DND-41 (cell line): ENCODE measurements at regions not wholly inside any gene's neighbourhood (a gene's known extent, or its start where the extent isn't known, plus 50 kb on each side); places are given as distances from the start of the nearest gene placed in this dataset.
"Not testable (repeated sequence)": the region's sequence is repeated elsewhere in the genome, so short reads cannot be mapped to it uniquely, and the experiment has no call there.

ENCODE experiments used
- ATAC-seq: fragments of 200-7000 bp; cut with Tn5 transposase; 3 replicates; pipeline ENCODE4 v1.9.1; 2021; ENCODE audit warnings: low read depth; ENCODE audit not compliant: insufficient read depth
- DNase-seq: peaks from one replicate; pipeline ENCODE4 v3.0.0-alpha.2; 2020
- H2AFZ ChIP-seq: 2 replicates; pipeline ENCODE4 v1.6.0; 2012; ENCODE audit warnings: low read depth, low read length
- H3K27ac ChIP-seq: 2 replicates; pipeline ENCODE4 v1.5.1; 2012; ENCODE audit warnings: low read length, inconsistent platforms
- H3K27me3 ChIP-seq: fragments of 200-600 bp; sonication (generic); 2 replicates; pipeline ENCODE4 v1.6.0; 2012; ENCODE audit warnings: low read length, mild to moderate bottlenecking, inconsistent platforms; ENCODE audit not compliant: insufficient read depth, poor library complexity
- H3K36me3 ChIP-seq: 2 replicates; pipeline ENCODE4 v1.5.1; 2012; ENCODE audit warnings: low read length, inconsistent platforms; ENCODE audit not compliant: insufficient read depth
- H3K4me1 ChIP-seq: 2 replicates; pipeline ENCODE4 v1.5.1; 2012; ENCODE audit warnings: mild to moderate bottlenecking, low read length; ENCODE audit not compliant: insufficient read depth
- H3K4me2 ChIP-seq: 2 replicates; pipeline ENCODE4 v1.6.0; 2012; ENCODE audit warnings: mild to moderate bottlenecking, moderate library complexity, low read length, inconsistent platforms; ENCODE audit not compliant: insufficient read depth
- H3K4me3 ChIP-seq, 2 experiments: fragments of 200-600 bp in 1 of 2; shearing (Covaris generic) in 1 of 2; 2 replicates each; pipeline ENCODE4 v1.5.1; 2012 to 2016; ENCODE audit warnings: inconsistent platforms in 2 of 2, low read length in 2 of 2, mild to moderate bottlenecking in 2 of 2, low read depth in 1 of 2, moderate library complexity in 1 of 2
- H3K79me2 ChIP-seq: 2 replicates; pipeline ENCODE4 v1.6.0; 2012; ENCODE audit warnings: low read length, inconsistent platforms; ENCODE audit not compliant: insufficient read depth
- H3K9ac ChIP-seq: 2 replicates; pipeline ENCODE4 v1.6.0; 2012; ENCODE audit warnings: low read depth, mild to moderate bottlenecking, inconsistent platforms, low read length, moderate library complexity
- H3K9me3 ChIP-seq: 2 replicates; pipeline ENCODE4 v1.5.1; 2012; ENCODE audit warnings: low read length, moderate library complexity, mild to moderate bottlenecking, inconsistent platforms; ENCODE audit not compliant: insufficient read depth, severe bottlenecking
- H4K20me1 ChIP-seq: 2 replicates; pipeline ENCODE4 v1.6.0; 2012; ENCODE audit warnings: low read length; ENCODE audit not compliant: insufficient read depth
- EZH2 ChIP-seq: IDR thresholded peaks from 3 replicates; pipeline ENCODE4 v1.6.1; 2012; ENCODE audit warnings: borderline replicate concordance, low read depth, mild to moderate bottlenecking, moderate library complexity, low read length, inconsistent platforms; ENCODE audit not compliant: severe bottlenecking
- TF ChIP-seq, protein P1 (sequence below): IDR thresholded peaks from 2 replicates; pipeline ENCODE4 v1.5.1; 2012; ENCODE audit warnings: borderline replicate concordance, low read length, moderate library complexity, mild to moderate bottlenecking; ENCODE audit not compliant: poor library complexity, severe bottlenecking; ENCODE audit errors: extremely low read depth

- no peak for ATAC-seq
- Histone ChIP-seq H4K20me1 (no peaks in the 10 kb centered on the region), H3K79me2 (no peaks in the 10 kb centered on the region), H2AFZ (no peak overlapping the region), H3K27ac (no peak overlapping the region), H3K9ac (no peak overlapping the region), H3K9me3 (no peaks in the 10 kb centered on the region), H3K36me3 (no peaks in the 10 kb centered on the region), H3K4me1 (no peaks in the 10 kb centered on the region), H3K27me3 (peaks cover 6% of the 10 kb centered on the region), H3K4me3 (no peak overlapping the region), H3K4me2 (no peak overlapping the region)
- DNase-seq = no peak
- TF ChIP-seq EZH2 = no peak
- TF ChIP-seq, protein P1, sequence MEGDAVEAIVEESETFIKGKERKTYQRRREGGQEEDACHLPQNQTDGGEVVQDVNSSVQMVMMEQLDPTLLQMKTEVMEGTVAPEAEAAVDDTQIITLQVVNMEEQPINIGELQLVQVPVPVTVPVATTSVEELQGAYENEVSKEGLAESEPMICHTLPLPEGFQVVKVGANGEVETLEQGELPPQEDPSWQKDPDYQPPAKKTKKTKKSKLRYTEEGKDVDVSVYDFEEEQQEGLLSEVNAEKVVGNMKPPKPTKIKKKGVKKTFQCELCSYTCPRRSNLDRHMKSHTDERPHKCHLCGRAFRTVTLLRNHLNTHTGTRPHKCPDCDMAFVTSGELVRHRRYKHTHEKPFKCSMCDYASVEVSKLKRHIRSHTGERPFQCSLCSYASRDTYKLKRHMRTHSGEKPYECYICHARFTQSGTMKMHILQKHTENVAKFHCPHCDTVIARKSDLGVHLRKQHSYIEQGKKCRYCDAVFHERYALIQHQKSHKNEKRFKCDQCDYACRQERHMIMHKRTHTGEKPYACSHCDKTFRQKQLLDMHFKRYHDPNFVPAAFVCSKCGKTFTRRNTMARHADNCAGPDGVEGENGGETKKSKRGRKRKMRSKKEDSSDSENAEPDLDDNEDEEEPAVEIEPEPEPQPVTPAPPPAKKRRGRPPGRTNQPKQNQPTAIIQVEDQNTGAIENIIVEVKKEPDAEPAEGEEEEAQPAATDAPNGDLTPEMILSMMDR = no peak
Observed at GRCh38 chr18:3348176-3348575, 86.2 kb downstream of the MYL12B start.

DNA sequence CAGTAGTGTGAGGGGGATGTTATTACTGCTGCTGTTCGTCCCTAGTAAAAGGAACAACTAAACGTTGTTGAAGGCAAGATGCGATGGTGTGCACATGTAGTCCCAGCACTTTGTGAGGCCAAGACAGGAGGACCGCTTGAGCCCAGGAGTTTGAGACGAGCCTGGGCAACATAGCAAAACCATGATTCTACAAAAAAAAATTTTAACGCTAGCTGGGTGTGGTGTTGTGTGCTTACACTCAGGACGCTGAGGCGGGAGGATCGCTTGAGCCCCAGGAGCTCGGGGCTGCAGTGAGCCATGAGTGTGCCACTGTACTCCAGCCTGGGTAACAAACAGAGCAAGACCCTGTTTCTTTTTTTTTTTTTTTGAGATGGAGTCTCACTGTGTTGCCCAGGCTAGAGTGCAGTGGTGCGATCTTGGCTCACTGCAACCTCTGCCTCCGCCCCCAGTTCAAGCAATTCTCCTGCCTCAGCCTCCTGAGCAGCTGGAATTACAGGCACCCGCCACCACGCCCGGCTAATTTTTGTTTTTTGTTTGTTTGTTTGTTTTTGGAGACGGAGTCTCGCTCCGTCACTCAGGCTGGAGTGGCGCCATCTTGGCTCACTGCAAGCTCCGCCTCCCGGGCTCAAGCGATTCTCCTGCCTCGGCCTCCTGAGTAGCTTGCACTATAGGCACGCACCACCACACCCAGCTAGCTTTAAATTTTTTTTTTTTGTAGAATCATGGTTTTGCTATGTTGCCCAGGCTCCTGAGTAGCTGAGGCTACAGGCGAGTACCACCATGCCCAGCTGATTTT is 87.3 kb downstream of the MYL12B start:
- H3K9ac ChIP-seq, H3K79me2 ChIP-seq, H3K9me3 ChIP-seq, H2AFZ ChIP-seq, ATAC-seq, H3K27ac ChIP-seq, H3K4me2 ChIP-seq, H3K36me3 ChIP-seq, DNase-seq, H3K4me1 ChIP-seq, H3K4me3 ChIP-seq, H3K27me3 ChIP-seq, H4K20me1 ChIP-seq: not testable (repeated sequence)

GRCh38 chr18:3350021-3350420 is 88.1 kb downstream of the MYL12B start:
- Histone ChIP-seq H3K27me3 (peaks cover 6% of the 10 kb centered on the region), H3K79me2 (no peaks in the 10 kb centered on the region), H3K27ac (no peak overlapping the region), H3K4me3 (no peak overlapping the region), H2AFZ (no peak overlapping the region), H3K4me2 (no peak overlapping the region), H3K9me3 (no peaks in the 10 kb centered on the region), H4K20me1 (no peaks in the 10 kb centered on the region), H3K36me3 (no peaks in the 10 kb centered on the region), H3K9ac (no peak overlapping the region), H3K4me1 (no peaks in the 10 kb centered on the region)
- no peak for TF ChIP-seq EZH2
- TF ChIP-seq, protein P1 = no peak
- ATAC-seq (no peak), DNase-seq (no peak)

DNA sequence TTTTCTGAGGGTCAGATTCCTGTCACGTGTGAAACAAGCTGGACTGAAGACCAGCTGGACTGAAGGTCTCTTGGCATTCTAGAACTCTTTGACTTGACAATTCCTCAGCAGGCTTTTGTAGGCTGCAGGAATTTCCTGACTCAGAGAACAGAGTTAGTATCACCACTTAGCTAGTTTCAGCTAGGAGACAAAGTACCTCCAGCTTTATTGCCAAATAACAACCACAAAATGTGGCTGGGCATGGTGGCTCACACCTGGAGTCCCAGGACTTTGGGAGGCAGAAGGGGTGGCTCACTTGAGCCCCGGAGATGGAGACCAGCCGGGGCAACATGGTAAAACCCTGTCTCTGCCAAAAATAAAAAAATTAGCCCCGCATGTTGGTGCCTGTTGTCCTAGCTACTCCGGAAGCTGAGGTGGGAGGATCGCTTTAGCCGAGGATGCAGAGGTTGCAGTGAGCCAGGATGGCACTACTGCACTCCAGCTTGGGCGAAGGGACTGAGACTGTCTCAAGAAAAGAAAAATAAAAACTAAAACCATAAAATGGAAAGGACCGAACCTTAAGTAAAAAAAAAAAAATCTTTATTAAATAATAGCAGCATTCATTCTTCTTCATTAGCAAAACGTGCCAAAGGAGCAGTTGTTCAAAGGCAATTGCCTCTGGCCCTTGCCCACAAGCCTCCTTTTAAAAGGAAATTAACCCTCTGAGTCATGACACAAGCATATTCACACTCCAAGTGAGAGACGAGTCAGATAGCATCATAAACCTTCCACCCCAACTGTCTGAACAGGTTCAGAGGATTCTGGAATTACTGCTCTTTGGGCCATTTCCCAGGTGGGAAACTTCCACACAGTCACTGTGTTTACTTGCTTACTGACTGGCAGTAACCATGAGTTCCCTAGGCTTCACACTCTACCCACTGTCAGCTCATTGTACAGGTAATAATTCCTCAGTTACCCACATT is 88.9 kb downstream of the MYL12B start:
- ATAC-seq (no peak), DNase-seq (no peak)
- H3K4me3 ChIP-seq = no peak overlapping the region
- no peak overlapping the region for H3K9ac ChIP-seq
- H2AFZ ChIP-seq = no peak overlapping the region
- H4K20me1 ChIP-seq = no peaks in the 10 kb centered on the region
- H3K4me1 ChIP-seq = no peaks in the 10 kb centered on the region
- H3K4me2 ChIP-seq = no peak overlapping the region
- no peaks in the 10 kb centered on the region for H3K36me3 ChIP-seq
- H3K9me3 ChIP-seq = no peaks in the 10 kb centered on the region
- H3K79me2 ChIP-seq = no peaks in the 10 kb centered on the region
- TF ChIP-seq, protein P1 = no peak
- TF ChIP-seq EZH2 = no peak
- H3K27ac ChIP-seq = no peak overlapping the region
- H3K27me3 ChIP-seq = peaks cover 4% of the 10 kb centered on the region
